Peyer's patch (tissue), 4 donors: ENCODE measurements at regions not wholly inside any gene's neighbourhood (a gene's known extent, or its start where the extent isn't known, plus 50 kb on each side); places are given as distances from the start of the nearest gene placed in this dataset.

ENCODE experiments used
- POLR2A ChIP-seq, 2 donors: fragments of 450-650 bp; IDR thresholded peaks; one replicate each; pipeline ENCODE4 v1.5.1; 2017; ENCODE audit warnings: antibody characterized with exemption in 2 of 2, mild to moderate bottlenecking in 2 of 2, moderate library complexity in 2 of 2
- TF ChIP-seq, protein P1 (sequence below), 6 experiments: fragments of 450-650 bp in 4 of 6; fragments of 200-600 bp in 2 of 6; sonication (generic) in 1 of 6; IDR thresholded peaks; one replicate each; pipeline ENCODE4 v1.5.1; 2017 to 2019; ENCODE audit warnings: antibody characterized with exemption in 6 of 6, mild to moderate bottlenecking in 3 of 6, moderate library complexity in 1 of 6

DNA sequence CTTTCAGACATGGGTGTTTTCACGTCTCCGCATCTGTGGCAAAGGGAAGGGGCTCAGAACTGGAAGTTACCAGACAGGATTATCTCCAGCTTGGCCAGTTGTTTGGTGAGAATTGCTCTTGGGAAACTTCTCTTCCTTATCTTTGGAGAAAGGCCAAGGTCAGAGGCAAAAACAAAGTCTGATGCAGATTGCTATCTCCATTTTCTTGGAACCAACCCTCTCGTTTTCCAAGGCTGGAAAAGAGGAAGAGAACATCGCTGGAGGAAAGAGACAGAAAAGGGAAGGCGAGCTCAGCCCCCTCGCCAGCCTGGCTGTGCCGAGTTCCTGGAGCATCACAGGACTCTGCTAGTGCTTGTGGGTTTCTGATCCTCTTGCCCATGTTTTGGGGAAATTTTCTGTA, 396.8 kb upstream of the SHH start:
- TF ChIP-seq, protein P1, sequence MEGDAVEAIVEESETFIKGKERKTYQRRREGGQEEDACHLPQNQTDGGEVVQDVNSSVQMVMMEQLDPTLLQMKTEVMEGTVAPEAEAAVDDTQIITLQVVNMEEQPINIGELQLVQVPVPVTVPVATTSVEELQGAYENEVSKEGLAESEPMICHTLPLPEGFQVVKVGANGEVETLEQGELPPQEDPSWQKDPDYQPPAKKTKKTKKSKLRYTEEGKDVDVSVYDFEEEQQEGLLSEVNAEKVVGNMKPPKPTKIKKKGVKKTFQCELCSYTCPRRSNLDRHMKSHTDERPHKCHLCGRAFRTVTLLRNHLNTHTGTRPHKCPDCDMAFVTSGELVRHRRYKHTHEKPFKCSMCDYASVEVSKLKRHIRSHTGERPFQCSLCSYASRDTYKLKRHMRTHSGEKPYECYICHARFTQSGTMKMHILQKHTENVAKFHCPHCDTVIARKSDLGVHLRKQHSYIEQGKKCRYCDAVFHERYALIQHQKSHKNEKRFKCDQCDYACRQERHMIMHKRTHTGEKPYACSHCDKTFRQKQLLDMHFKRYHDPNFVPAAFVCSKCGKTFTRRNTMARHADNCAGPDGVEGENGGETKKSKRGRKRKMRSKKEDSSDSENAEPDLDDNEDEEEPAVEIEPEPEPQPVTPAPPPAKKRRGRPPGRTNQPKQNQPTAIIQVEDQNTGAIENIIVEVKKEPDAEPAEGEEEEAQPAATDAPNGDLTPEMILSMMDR (IDR thresholded peaks at IDR 0.05) = no peak
- no peak for TF ChIP-seq POLR2A (IDR thresholded peaks at IDR 0.05)
